Gastrocnemius medialis (tissue), 4 donors: ENCODE measurements at regions not wholly inside any gene's neighbourhood (a gene's known extent, or its start where the extent isn't known, plus 50 kb on each side); places are given as distances from the start of the nearest gene placed in this dataset.

Source experiments
- ATAC-seq, 2 donors: fragments of 150-250 bp; one replicate each; pipeline ENCODE4 v1.9.1; 2016
- DNase-seq, 2 donors: peaks; one replicate each; pipeline ENCODE4 v3.0.0-alpha.2; 2019
- H3K27ac ChIP-seq, 4 donors: fragments of 200-600 bp; sonication (generic); 1 replicate in 1 of 4; 2 replicates in 3 of 4; pipeline ENCODE4 v1.5.1; 2016 to 2018; ENCODE audit warnings: mild to moderate bottlenecking in 2 of 4, moderate library complexity in 1 of 4
- H3K27me3 ChIP-seq, 3 donors: fragments of 200-600 bp; sonication (generic) in 2 of 3; 1 replicate in 1 of 3; 2 replicates in 2 of 3; pipeline versions ENCODE4 v1.5.1 to v1.6.0; 2016 to 2019; ENCODE audit warnings: mild to moderate bottlenecking in 1 of 3, moderate library complexity in 1 of 3
- H3K36me3 ChIP-seq, 2 donors: fragments of 200-600 bp; sonication (generic) in 1 of 2; one replicate each; pipeline ENCODE4 v1.5.1; 2017 to 2018
- H3K4me1 ChIP-seq, 2 donors: fragments of 200-600 bp; sonication (generic) in 1 of 2; one replicate each; pipeline ENCODE4 v1.5.1; 2016 to 2017; ENCODE audit warnings: mild to moderate bottlenecking in 2 of 2
- H3K4me3 ChIP-seq, 4 donors: fragments of 200-600 bp; sonication (generic) in 3 of 4; 1 replicate in 1 of 4; 2 replicates in 3 of 4; pipeline ENCODE4 v1.5.1; 2016 to 2019; ENCODE audit warnings: mild to moderate bottlenecking in 2 of 4
- H3K9me3 ChIP-seq, 3 donors: fragments of 200-600 bp; sonication (generic) in 2 of 3; 1 replicate in 1 of 3; 2 replicates in 2 of 3; pipeline ENCODE4 v1.5.1; 2016 to 2019
- POLR2A ChIP-seq, 2 donors: fragments of 450-650 bp; IDR thresholded peaks; one replicate each; pipeline ENCODE4 v1.6.1; 2017; ENCODE audit warnings: antibody characterized with exemption in 2 of 2, mild to moderate bottlenecking in 2 of 2, moderate library complexity in 2 of 2
- in situ Hi-C, 4 donors: fragments of 200-750 bp; cut with MboI; loops; one replicate each; pipeline versions ENCODE4 v1.15.0 to v1.8.0; 2017; ENCODE audit warnings: low sequenced_read_pairs in 4 of 4
- intact Hi-C: fragments of 100-400 bp; cut with DNase I; formaldehyde crosslinking; loops from one replicate; pipeline ENCODE4 v1.15.1; 2023; ENCODE audit warnings: low total_unique reads
- TF ChIP-seq, protein P1 (sequence below), 5 experiments: fragments of 450-650 bp in 3 of 5; fragments of 200-600 bp in 2 of 5; sonication (generic) in 2 of 5; IDR thresholded peaks in 4 of 5; conservative IDR thresholded peaks in 1 of 5; 1 replicate in 4 of 5; 2 replicates in 1 of 5; pipeline ENCODE4 v1.5.1; 2016 to 2019; ENCODE audit warnings: antibody characterized with exemption in 5 of 5, mild to moderate bottlenecking in 3 of 5, moderate library complexity in 3 of 5

DNA sequence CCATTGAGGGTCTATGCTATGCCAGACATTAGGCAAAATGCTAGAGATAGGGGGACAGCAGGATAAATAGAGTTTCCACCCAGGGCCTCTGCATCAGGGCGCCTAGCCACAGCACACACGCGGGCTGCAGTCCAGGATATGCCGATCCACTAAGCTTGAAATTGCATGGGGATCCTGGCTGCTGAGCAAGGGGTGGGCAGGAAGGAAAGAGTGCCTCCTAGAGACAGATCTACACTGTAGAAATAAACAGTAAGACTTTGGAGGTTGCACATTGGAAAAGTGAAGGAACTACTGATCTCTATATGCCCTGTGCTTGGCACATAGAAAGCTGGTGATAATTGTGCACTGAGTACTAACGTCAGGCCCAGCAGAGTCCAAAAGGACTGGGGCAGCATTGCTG lies 411.1 kb downstream of the PRDM2 start:
- Histone ChIP-seq H3K36me3 (no peaks in the 10 kb centered on the region), H3K27me3 (peaks cover 0 to 3% (median 0%) of the 10 kb centered on the region in 3 donors), H3K4me3 (no peak overlapping the region), H3K27ac (no peak overlapping the region), H3K4me1 (no peaks in the 10 kb centered on the region), H3K9me3 (no peaks in the 10 kb centered on the region)
- intact Hi-C loops, result no loop called here
- TF ChIP-seq, protein P1, sequence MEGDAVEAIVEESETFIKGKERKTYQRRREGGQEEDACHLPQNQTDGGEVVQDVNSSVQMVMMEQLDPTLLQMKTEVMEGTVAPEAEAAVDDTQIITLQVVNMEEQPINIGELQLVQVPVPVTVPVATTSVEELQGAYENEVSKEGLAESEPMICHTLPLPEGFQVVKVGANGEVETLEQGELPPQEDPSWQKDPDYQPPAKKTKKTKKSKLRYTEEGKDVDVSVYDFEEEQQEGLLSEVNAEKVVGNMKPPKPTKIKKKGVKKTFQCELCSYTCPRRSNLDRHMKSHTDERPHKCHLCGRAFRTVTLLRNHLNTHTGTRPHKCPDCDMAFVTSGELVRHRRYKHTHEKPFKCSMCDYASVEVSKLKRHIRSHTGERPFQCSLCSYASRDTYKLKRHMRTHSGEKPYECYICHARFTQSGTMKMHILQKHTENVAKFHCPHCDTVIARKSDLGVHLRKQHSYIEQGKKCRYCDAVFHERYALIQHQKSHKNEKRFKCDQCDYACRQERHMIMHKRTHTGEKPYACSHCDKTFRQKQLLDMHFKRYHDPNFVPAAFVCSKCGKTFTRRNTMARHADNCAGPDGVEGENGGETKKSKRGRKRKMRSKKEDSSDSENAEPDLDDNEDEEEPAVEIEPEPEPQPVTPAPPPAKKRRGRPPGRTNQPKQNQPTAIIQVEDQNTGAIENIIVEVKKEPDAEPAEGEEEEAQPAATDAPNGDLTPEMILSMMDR (IDR thresholded peaks at IDR 0.05 in 4 of 5, conservative IDR thresholded peaks at IDR 0.05 in 1 of 5), result no peak
- no peak for TF ChIP-seq POLR2A (IDR thresholded peaks at IDR 0.05)
- DNase-seq (no peak), ATAC-seq (no peak)
- in situ Hi-C loops, result no loop called here

DNA sequence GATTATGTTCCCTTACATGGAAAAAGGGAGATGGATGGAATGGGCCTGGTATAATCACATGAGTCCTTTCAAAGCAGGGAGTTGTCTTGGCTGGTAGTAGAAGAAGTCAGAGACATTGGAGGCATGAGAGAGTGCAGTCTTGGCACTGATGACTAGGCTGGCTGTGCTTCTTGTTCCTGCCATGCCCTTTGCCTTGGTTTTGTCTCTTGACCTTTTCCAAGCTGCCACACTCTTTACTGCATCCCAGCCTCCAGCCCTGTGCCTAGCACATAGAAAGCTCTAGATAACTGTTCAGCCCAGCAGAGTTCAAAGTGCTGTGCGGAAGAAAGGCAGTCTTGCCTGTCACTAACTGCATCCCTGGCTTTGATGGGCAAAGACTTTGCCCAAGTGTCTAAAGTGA lies 412.6 kb downstream of the PRDM2 start:
- no peaks in the 10 kb centered on the region for H3K36me3 ChIP-seq
- H3K4me1 ChIP-seq, result no peaks in the 10 kb centered on the region
- DNase-seq (no peak), ATAC-seq (no peak)
- H3K27ac ChIP-seq, result no peak overlapping the region
- H3K27me3 ChIP-seq, result no peaks in the 10 kb centered on the region
- in situ Hi-C loops (no loop called here), intact Hi-C loops (no loop called here)
- TF ChIP-seq, protein P1 (IDR thresholded peaks at IDR 0.05 in 4 of 5, conservative IDR thresholded peaks at IDR 0.05 in 1 of 5), result no peak
- no peak for TF ChIP-seq POLR2A (IDR thresholded peaks at IDR 0.05)
- H3K9me3 ChIP-seq, result no peaks in the 10 kb centered on the region
- no peak overlapping the region for H3K4me3 ChIP-seq

DNA sequence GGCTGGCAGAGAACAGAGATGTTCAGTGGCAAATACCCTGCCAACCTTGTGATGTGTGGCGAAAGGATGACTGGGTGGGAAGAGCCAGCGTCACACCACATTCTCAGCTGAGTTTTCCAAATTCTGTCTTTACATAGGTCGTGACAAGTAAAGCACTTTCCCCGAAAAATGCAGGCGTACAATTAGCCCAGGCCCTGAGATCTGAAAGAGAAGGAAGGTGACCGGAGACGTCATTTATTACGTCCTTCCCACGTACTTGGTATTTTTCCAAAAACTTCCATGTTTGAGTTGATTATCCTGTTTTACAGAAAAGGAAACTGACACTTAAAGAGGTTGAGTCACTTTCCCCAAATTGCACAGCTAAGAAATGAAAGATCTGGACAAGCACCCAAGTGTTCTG lies 413.3 kb downstream of the PRDM2 start:
- H3K36me3 ChIP-seq, result no peaks in the 10 kb centered on the region
- TF ChIP-seq, protein P1 (IDR thresholded peaks at IDR 0.05 in 4 of 5, conservative IDR thresholded peaks at IDR 0.05 in 1 of 5), result no peak
- TF ChIP-seq POLR2A (IDR thresholded peaks at IDR 0.05), result no peak
- ATAC-seq (no peak), DNase-seq (no peak)
- intact Hi-C loops, result no loop called here
- H3K4me3 ChIP-seq, result no peak overlapping the region
- no peaks in the 10 kb centered on the region for H3K9me3 ChIP-seq
- no peak overlapping the region for H3K27ac ChIP-seq
- in situ Hi-C loops, result no loop called here
- no peaks in the 10 kb centered on the region for H3K4me1 ChIP-seq
- H3K27me3 ChIP-seq, result no peaks in the 10 kb centered on the region

DNA sequence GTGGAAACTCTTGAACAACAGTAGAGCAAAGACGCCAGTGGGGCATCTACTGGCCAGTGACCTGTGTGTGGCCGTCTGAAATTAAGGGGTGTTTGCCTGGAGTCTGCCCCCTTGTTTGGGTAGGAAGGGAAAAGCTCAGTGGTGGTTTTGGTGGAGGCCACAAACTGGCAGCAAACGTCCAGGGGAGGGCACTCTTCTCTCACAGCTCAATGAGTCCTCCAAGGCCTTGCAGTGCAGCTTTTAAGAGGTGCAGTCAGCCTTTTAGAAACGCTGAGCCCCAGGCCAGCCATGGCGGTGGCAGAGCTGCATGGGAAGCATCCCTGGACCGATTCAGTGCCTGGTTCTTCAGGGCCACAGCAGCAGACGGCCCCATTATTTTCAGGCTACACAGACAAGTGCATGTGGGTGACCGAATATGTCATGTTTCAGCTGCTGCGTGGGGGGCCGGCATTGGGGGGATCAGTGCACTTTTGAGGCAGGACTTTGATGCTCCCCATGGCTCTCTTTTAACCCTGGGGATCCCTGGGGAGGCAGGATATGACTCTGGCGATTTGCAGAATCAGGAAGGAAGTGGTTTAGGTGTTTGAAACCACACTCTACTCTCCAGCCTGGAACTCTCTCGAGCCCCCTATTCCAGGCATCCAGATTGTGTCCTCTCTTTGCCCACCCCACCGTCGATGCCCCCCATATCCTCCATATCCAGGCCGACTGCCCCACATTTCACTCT lies 414.0 kb downstream of the PRDM2 start:
- ATAC-seq, result no peak
- Histone ChIP-seq H3K27ac (no peak overlapping the region), H3K36me3 (no peaks in the 10 kb centered on the region), H3K9me3 (no peaks in the 10 kb centered on the region), H3K4me1 (no peaks in the 10 kb centered on the region), H3K4me3 (no peak overlapping the region), H3K27me3 (no peaks in the 10 kb centered on the region)
- in situ Hi-C loops (no loop called here), intact Hi-C loops (no loop called here)
- DNase-seq, result peak in 1 of 2 donors; percentile 15
- TF ChIP-seq POLR2A (IDR thresholded peaks at IDR 0.05), result no peak
- TF ChIP-seq, protein P1 (IDR thresholded peaks at IDR 0.05 in 4 of 5, conservative IDR thresholded peaks at IDR 0.05 in 1 of 5), result no peak

DNA sequence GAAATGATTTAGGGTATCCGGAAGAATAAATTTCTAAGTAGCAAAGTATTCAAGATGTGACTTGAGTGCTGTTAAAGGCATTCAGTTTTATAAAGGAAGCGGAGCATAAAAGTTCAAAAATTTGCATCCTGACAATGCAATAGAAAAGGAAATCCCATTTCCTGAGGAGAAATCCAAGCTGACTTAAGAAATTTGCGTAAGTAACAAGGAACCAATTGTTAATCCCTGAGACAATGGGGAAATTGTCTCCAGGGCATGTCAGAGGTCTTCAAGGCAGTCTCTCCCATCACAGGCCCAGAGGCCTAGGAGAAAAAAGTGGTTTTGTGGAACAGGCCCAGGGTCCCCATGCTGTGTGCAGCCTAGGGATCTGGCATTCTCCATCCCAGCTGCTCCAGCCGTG lies 416.0 kb downstream of the PRDM2 start:
- ATAC-seq, result no peak
- intact Hi-C loops, result no loop called here
- in situ Hi-C loops, result no loop called here

More for the DNA sequence above, 416.0 kb downstream of the PRDM2 start:
- TF ChIP-seq, protein P1 (IDR thresholded peaks at IDR 0.05 in 4 of 5, conservative IDR thresholded peaks at IDR 0.05 in 1 of 5), result no peak
- no peak for TF ChIP-seq POLR2A (IDR thresholded peaks at IDR 0.05)
- H3K4me1 ChIP-seq, result no peaks in the 10 kb centered on the region
- H3K27ac ChIP-seq, result no peak overlapping the region
- H3K9me3 ChIP-seq, result no peaks in the 10 kb centered on the region
- H3K27me3 ChIP-seq, result no peaks in the 10 kb centered on the region
- no peak for DNase-seq
- no peaks in the 10 kb centered on the region for H3K36me3 ChIP-seq
- H3K4me3 ChIP-seq, result no peak overlapping the region
